ENCODE measurements at regions not wholly inside any gene's neighbourhood (a gene's known extent, or its start where the extent isn't known, plus 50 kb on each side); places are given as distances from the start of the nearest gene placed in this dataset.

GRCh38 chr12:107490010-107490409, 195.6 kb upstream of the PWP1 start:
- Histone ChIP-seq H3K4me2 (ENCODE audit: insufficient read depth, low read length) (no peak overlapping the region), H4K20me1 (replicated peaks; ENCODE audit: control insufficient read depth, extremely low read depth, insufficient read depth, low read length) (no peaks in the 10 kb centered on the region), H3K4me1 (ENCODE audit: control insufficient read depth, extremely low read depth, insufficient read depth, low read length) (no peaks in the 10 kb centered on the region), H3K4me3 (replicated peaks in 1 of 3; ENCODE audit: insufficient read depth in 1 of 3, low read depth in 1 of 3, low read length in 3 of 3) (no peak overlapping the region), H3K9me3 (replicated peaks; ENCODE audit: control insufficient read depth, insufficient read depth, low read length) (no peaks in the 10 kb centered on the region), H3K9ac (replicated peaks; ENCODE audit: extremely low read depth, insufficient read depth, low read length) (no peak overlapping the region), H3K27me3 (ENCODE audit: control insufficient read depth in 2 of 2, insufficient read depth in 2 of 2, low read length in 2 of 2) (no peaks in the 10 kb centered on the region), H3K79me2 (ENCODE audit: control insufficient read depth, insufficient read depth, low read length) (no peaks in the 10 kb centered on the region), H3K27ac (ENCODE audit: insufficient read depth, low read depth, low read length) (no peak overlapping the region), H2AFZ (ENCODE audit: low read depth, low read length) (no peak overlapping the region), H3K9me1 (replicated peaks; ENCODE audit: control insufficient read depth, extremely low read depth, insufficient read depth, low read length) (no peaks in the 10 kb centered on the region), H3K36me3 (ENCODE audit: control insufficient read depth in 2 of 2, extremely low read depth in 1 of 2, insufficient read depth in 2 of 2, low read length in 2 of 2) (no peaks in the 10 kb centered on the region)
- no peak for FAIRE-seq
- CTCF ChIA-PET, result no interaction called here
- BruUV-seq (replicated peaks), result no TSS peak
- POLR2A ChIA-PET, result no interaction called here
- intact Hi-C loops (cut with micrococcal nuclease), result no loop called here
- dilution Hi-C loops (cut with MboI; ENCODE audit: extremely low pct_ligation_motif_present, low sequenced_read_pairs), result no loop called here
- TF ChIP-seq FOS (IDR thresholded peaks at IDR 0.05; ENCODE audit: borderline replicate concordance, insufficient read depth, low read length) (no peak), POLR2A (IDR thresholded peaks at IDR 0.05; ENCODE audit: low read depth, low read length) (no peak), MYC (IDR thresholded peaks at IDR 0.05; ENCODE audit: low read depth, low read length) (no peak), CTCF (IDR thresholded peaks at IDR 0.05; ENCODE audit: extremely low read depth in 1 of 2, insufficient read depth in 1 of 2, low read depth in 1 of 2, low read length in 2 of 2) (no peak), MAX (IDR thresholded peaks at IDR 0.05; ENCODE audit: insufficient read depth, insufficient read length) (no peak), POLR2AphosphoS5 (IDR thresholded peaks at IDR 0.05; ENCODE audit: insufficient read depth, low read depth, low read length) (no peak), EZH2 (IDR thresholded peaks at IDR 0.05; ENCODE audit: borderline replicate concordance, low read depth, low read length, severe bottlenecking) (no peak), JUN (IDR thresholded peaks at IDR 0.05; ENCODE audit: borderline replicate concordance, insufficient read depth, insufficient read length, low read depth) (no peak), GATA2 (IDR thresholded peaks at IDR 0.05; ENCODE audit: insufficient read depth, insufficient read length, low read depth, low read length) (no peak)
- DNase-seq (ENCODE audit: low read depth, low spot score), result no peak
